ENCODE measurements at regions not wholly inside any gene's neighbourhood (a gene's known extent, or its start where the extent isn't known, plus 50 kb on each side); places are given as distances from the start of the nearest gene placed in this dataset.

GRCh38 chr11:19352771-19353160 lies 112.0 kb upstream of the E2F8 start:
- no peak for TF ChIP-seq SUZ12 (IDR thresholded peaks at IDR 0.05; ENCODE audit: extremely low read depth, insufficient read depth, insufficient read length)
- TF ChIP-seq ZNF274 (IDR thresholded peaks at IDR 0.05; ENCODE audit: low read depth, low read length), result no peak
- TF ChIP-seq YY1 (IDR thresholded peaks at IDR 0.05; ENCODE audit: insufficient read depth, insufficient read length), result no peak
